ENCODE measurements at regions not wholly inside any gene's neighbourhood (a gene's known extent, or its start where the extent isn't known, plus 50 kb on each side); places are given as distances from the start of the nearest gene placed in this dataset.

GRCh38 chr10:130897815-130898214, 413.7 kb downstream of the TCERG1L start:
- Histone ChIP-seq H3K4me3 (IDR thresholded peaks at IDR 0.05; ENCODE audit: insufficient read depth, low read depth, low read length) (no peak overlapping the region), H4K20me1 (ENCODE audit: insufficient read depth) (no peaks in the 10 kb centered on the region), H3K27me3 (ENCODE audit: insufficient read depth, low read depth) (no peaks in the 10 kb centered on the region), H3K9ac (no peak overlapping the region), H3K4me1 (ENCODE audit: low read depth, poor library complexity, severe bottlenecking) (no peaks in the 10 kb centered on the region), H3K27ac (no peak overlapping the region), H3K36me3 (ENCODE audit: insufficient read depth) (no peaks in the 10 kb centered on the region), H3K79me2 (ENCODE audit: insufficient read depth, low read depth) (no peaks in the 10 kb centered on the region), H3K4me2 (no peak overlapping the region), H2AFZ (ENCODE audit: low read depth) (no peak overlapping the region)
- TF ChIP-seq CTCF (conservative IDR thresholded peaks at IDR 0.05; ENCODE audit: low read depth, low read length) = no peak

GRCh38 chr10:130898381-130898780, 413.1 kb downstream of the TCERG1L start:
- Histone ChIP-seq H3K36me3 (ENCODE audit: insufficient read depth) (no peaks in the 10 kb centered on the region), H3K4me3 (IDR thresholded peaks at IDR 0.05; ENCODE audit: insufficient read depth, low read depth, low read length) (no peak overlapping the region), H3K79me2 (ENCODE audit: insufficient read depth, low read depth) (no peaks in the 10 kb centered on the region), H3K27me3 (ENCODE audit: insufficient read depth, low read depth) (no peaks in the 10 kb centered on the region), H3K4me2 (no peak overlapping the region), H3K4me1 (ENCODE audit: low read depth, poor library complexity, severe bottlenecking) (no peaks in the 10 kb centered on the region), H3K9ac (no peak overlapping the region), H4K20me1 (ENCODE audit: insufficient read depth) (no peaks in the 10 kb centered on the region), H3K27ac (no peak overlapping the region), H2AFZ (ENCODE audit: low read depth) (no peak overlapping the region)
- no peak for TF ChIP-seq CTCF (conservative IDR thresholded peaks at IDR 0.05; ENCODE audit: low read depth, low read length)

GRCh38 chr10:130899856-130900255, 411.7 kb downstream of the TCERG1L start:
- no peak overlapping the region for H3K27ac ChIP-seq
- H3K4me3 ChIP-seq (IDR thresholded peaks at IDR 0.05; ENCODE audit: insufficient read depth, low read depth, low read length) = no peak overlapping the region
- H3K36me3 ChIP-seq (ENCODE audit: insufficient read depth) = no peaks in the 10 kb centered on the region
- no peak overlapping the region for H2AFZ ChIP-seq (ENCODE audit: low read depth)
- TF ChIP-seq CTCF (conservative IDR thresholded peaks at IDR 0.05; ENCODE audit: low read depth, low read length) = no peak
- no peak overlapping the region for H3K4me2 ChIP-seq
- no peaks in the 10 kb centered on the region for H4K20me1 ChIP-seq (ENCODE audit: insufficient read depth)
- H3K79me2 ChIP-seq (ENCODE audit: insufficient read depth, low read depth) = no peaks in the 10 kb centered on the region
- H3K9ac ChIP-seq = no peak overlapping the region
- no peaks in the 10 kb centered on the region for H3K27me3 ChIP-seq (ENCODE audit: insufficient read depth, low read depth)
- H3K4me1 ChIP-seq (ENCODE audit: low read depth, poor library complexity, severe bottlenecking) = no peaks in the 10 kb centered on the region

- no peak for TF ChIP-seq CTCF (conservative IDR thresholded peaks at IDR 0.05; ENCODE audit: low read depth, low read length)
- no peaks in the 10 kb centered on the region for H3K27me3 ChIP-seq (ENCODE audit: insufficient read depth, low read depth)
- no peaks in the 10 kb centered on the region for H3K4me1 ChIP-seq (ENCODE audit: low read depth, poor library complexity, severe bottlenecking)
These were observed 410.9 kb downstream of the TCERG1L start for GRCh38 chr10:130900441-130901160.

More at GRCh38 chr10:130900441-130901160, 410.9 kb downstream of the TCERG1L start:
- Histone ChIP-seq H3K9ac (no peak overlapping the region), H3K36me3 (ENCODE audit: insufficient read depth) (no peaks in the 10 kb centered on the region), H3K4me3 (IDR thresholded peaks at IDR 0.05; ENCODE audit: insufficient read depth, low read depth, low read length) (no peak overlapping the region), H3K79me2 (ENCODE audit: insufficient read depth, low read depth) (no peaks in the 10 kb centered on the region), H2AFZ (ENCODE audit: low read depth) (no peak overlapping the region), H3K4me2 (no peak overlapping the region), H3K27ac (no peak overlapping the region), H4K20me1 (ENCODE audit: insufficient read depth) (no peaks in the 10 kb centered on the region)

Measured in KMS-11 (cell line).